Fibroblast of skin of right quadriceps (primary cell): ENCODE measurements at regions not wholly inside any gene's neighbourhood (a gene's known extent, or its start where the extent isn't known, plus 50 kb on each side); places are given as distances from the start of the nearest gene placed in this dataset.

Experiments used
- DNase-seq: peaks from one replicate; pipeline ENCODE4 v3.0.0-alpha.2; 2013

DNA sequence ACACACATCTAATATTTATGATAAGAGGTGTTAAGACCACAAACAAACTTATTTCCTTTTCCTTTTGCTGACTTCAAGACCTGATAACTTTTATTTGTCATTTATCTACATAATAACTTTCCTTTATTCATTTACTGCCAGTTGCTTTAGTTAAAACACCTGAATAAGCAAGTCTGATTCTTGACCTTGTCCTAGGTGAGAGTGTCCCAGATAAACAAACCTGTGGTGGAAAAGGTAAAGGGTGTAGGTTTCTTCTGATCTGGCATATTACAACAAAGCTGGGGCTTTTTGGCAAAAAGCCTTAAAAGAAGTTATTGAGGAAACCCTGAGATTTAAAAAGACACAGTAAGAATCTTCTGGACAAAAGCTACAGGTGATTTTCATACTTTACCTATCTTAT lies 191.5 kb downstream of the ZBBX start:
- no peak for DNase-seq

DNA sequence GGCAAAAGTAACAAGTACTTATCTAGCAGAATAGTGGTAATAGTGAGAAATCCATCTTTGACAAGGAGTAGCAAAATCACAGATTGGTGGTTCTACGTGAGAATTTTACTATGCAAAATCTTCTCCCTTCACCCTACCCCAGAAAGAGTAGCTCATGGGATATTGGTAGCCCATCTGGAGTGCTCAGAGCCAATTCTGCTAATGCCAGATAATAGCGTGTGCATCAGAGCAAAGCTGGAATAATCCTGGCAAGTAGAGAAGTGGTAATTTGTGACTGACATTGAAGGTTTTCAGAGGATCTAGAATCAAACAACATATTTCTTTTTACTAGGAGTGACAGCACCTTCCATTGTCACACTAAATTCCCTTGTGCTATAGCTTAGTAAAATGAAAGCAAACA lies 192.9 kb downstream of the ZBBX start:
- DNase-seq = no peak

DNA sequence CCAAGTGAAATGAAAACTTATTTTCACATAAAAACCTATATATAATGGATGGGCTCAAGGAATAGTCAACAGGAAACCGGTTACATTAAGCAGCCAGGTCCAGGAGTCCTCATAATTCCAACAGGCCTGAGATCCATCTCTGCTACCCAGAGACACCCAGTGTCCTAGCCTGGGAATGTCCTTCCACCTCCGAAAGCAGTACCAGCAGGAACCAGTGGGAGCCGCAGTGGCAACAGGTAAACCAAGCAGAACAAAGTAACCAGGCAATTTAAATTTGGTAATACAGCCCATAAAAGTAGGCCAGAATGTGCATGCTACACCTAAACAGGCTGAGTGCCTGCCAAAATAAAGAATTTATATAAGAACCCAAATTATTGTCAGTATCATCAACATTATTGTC lies 195.6 kb downstream of the ZBBX start:
- no peak for DNase-seq

DNA sequence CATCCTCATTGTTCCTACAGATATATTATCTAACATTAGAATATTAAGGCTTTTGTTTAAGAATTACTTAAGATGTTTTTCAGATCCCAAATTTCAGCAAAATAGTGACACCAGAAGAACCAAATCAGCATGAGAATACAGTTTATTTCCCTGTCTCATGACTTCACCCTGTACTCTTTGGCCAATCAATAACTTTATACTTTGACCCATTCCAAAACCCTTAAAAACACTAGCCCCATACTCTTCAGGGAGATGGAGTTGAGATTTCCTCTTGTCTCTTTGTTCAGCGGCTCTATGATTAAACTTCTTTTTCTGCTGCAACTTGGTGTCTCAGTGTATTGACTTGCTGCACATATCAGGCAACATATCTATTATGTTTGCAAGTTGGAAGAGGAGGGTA lies 207.7 kb downstream of the ZBBX start:
- no peak for DNase-seq

DNA sequence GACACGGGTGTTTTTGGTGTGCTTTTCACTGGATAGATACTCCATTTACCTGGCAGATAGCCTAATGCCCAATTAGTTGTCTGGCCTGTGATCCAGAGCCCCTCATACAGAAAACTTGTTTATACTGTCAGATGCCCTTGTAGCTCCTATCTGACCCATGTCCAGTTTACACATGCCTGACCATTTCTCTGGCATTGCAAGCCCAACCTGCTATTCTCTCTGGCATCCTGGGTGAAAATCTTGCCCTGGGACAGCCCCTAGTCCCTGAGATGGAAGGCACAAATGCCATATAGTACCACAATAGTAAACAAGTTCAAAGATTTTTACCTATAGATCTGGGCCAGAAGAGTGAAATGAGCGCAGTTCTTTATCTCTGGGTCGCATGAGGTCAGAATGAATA lies 212.6 kb downstream of the ZBBX start:
- no peak for DNase-seq

DNA sequence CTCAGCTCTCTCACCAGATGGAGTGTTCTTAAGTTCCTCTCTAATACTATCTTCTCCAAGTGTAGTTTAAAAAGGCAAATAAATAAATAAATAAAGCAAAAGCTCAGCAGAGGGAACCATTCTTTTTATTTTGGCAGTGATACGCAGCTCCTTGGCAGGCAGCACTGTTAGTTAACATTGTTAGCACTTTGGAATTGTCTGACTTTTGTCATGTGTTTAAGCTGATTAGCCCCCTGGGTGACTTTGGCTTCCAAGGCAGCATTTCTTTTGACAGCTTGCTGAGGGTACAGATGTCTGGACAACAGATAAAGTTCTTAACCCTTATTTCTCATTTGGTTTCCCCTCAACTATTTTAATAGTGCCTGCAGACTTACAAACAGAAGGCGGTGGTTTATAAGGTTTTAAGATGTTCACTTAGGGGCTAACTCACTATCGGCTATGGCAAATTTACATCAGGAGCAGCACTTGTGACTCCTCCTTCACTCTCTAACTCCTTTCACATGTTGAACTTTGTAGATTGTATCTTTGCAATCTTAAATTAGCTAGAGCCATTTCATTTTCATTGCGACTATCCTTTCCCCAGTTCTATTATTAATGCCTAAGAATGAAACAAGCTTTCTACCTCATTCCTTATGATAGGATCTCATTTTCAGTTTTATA lies 213.4 kb downstream of the ZBBX start:
- no peak for DNase-seq

DNA sequence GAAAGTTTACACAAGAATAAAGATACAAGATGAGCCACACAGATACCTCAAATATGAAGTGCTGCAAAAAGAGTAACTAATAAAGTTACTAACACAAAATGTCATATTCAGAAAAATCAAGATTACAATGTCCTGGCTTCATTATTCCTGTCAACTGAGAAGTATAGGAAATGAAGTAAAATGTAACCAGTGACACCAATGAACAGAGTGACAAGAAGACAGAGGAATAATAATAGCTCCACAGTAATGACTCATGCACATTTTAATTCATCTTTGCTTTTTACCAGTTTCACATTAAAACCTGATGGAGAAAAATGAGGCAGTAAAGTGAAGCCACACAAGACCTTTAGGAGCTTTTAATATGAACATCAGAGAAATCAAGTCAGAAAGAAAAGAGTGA lies 214.1 kb downstream of the ZBBX start:
- no peak for DNase-seq

DNA sequence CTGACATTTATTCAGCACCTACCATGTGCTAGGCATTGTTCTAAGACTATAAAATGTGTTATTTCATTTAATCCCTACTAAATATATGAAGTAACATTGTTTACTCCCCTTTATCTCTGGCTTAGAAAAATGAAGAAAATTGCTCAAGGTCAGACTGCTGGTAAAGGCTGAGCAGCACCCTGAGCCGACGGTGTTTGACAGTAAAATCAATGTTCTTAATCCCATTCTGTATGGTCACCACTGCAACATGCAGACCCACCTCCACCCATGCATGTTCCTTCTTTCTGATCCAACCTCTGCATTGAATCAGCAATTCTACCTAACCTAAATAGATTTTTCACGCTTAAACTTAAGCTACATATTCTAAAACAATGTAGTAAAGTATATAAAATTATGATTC lies 216.5 kb downstream of the ZBBX start:
- no peak for DNase-seq

DNA sequence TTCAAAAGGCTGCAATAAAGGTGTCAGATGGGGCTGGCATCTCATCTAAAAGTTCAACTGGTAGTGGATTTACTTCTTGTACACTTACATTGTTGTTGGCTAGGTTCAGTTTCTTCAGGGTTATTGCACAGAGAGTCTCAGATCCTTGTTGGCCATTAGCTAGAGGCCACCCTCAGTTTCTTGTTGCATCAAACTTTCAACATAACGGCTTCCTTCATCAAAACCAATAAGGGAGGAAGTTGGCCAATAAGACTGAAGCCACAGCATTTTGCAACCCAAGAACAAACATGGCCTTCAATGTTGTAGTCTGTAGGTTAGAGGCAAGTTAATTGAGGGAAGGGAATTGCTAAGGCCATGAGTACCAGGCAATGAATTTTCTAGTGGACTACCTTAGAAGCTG lies 218.0 kb downstream of the ZBBX start:
- DNase-seq = no peak

DNA sequence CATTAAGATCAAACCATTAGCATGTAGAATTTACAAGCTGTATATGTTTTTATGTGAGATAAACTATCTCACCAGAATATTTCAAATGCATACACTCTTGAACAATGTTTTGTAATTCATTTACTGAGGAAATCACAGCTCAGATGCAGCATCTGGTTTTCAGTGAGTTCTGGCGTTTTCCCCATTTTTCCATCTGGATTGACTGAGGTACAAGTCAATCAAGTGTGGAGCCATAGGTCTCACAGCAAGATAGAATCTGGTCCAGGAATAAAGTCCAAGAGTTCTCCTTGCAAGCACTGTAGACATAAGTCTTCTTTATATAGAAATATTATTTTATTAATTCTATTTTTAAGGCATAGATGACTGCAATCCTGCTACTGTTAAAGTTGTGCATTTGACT lies 219.3 kb downstream of the ZBBX start:
- no peak for DNase-seq

DNA sequence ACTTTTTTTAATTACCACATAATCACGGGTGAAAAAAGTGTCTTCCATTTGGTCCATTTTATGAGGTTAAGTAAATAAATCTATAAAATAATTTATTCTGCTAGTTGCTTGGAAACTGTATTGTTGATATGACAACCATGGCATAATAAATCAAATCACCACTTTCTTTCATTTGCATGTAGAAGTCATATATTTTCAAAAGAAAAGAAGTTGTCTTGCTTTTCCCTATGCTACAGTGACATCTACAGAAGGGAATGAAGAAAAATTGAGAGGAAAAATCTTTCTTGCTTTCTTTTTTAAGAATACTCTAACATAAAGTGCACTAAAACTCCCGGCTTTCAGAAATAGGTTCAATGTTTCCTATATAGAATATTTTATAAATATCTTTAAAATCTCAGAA lies 228.5 kb downstream of the ZBBX start:
- peak; percentile 7 for DNase-seq

DNA sequence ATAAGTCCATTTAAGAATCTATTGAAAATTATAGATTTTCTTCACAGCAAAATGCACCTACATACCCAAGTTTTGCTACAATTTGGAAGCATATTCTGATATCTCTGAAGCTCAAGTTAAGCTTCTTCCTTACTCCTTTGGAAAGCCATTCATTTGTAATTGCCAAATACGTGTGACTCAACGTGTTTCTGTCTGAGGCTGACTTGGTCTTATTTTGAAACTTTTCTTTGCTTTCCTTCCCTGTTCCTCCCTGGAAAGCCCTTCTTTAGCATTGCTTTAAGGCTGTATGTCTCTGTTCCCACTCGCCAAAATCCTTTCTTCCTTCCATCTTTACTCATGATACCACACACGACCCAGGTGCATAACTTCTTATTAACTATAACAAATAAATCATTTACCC lies 232.0 kb downstream of the ZBBX start:
- DNase-seq = no peak

DNA sequence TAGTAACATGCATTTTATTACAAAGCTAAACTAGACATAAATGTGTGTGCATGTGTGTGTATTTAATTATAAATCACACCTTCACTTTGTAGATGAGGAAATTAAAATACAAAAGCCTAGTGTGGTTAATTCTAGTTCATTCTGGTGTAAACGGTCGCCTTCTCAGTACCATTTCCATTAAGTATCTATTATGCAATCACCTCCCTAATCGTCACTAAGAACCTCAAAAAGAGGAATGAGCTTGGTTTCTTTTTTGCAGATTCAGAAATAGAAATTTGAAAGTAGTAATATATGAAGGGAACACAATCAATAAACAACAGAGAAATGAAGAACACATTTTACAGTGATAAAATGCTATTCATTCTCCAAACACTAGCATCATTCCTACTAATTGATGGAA lies 233.2 kb downstream of the ZBBX start:
- no peak for DNase-seq

DNA sequence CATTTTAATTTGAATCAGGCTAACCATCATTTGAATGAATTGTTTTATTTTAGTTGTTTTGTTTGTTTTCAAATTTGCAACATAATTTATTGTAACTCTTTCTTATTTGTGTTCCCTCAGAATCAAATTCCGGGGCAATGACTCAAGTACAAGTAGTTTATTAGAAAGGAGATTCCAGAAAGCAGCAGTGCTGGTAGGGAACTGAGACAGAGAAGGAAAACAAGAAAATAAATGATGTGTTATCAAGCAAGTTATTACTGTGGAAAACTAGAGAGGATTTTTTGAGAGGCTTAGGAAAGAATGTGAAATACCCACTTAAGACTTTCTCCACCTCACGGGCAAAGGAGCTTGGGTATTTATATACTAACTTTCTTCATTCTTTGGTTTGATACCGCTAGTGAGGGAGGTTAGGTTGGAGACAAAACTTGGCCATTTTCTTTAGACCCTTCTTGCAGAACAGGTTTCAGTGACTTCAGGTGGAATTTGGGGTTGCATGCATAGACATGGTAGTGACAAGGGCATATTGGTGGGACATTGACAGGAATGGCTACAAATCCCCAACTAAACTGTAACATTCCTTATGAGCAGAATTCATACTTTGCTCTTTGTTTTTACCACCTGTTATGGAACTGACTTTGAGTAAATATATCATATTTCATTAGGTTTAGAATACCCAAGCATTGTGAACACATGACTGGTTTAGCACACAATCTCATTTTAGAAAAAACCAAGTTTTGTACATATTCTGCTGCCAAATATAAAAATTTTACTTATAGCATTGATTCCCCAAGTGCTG lies 254.3 kb downstream of the ZBBX start:
- DNase-seq = no peak

DNA sequence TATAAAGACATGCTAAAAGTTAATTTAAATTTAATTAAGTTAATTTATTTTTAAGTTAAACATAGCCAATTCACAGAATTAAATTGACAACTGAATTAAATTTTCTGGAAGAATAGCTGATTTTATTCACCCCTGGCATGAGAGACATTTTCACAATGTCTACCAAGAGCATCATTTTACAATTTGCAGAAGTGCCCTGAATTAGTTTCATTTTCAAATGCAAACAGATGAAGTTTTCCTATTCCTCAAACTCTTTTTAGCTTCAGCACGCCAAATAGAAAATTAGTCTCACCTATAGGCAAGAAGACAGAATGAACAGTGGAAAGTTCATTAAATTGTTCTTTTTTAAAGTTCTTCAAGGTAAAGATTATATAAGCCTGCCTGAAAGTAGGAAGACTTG lies 259.3 kb downstream of the ZBBX start:
- no peak for DNase-seq

DNA sequence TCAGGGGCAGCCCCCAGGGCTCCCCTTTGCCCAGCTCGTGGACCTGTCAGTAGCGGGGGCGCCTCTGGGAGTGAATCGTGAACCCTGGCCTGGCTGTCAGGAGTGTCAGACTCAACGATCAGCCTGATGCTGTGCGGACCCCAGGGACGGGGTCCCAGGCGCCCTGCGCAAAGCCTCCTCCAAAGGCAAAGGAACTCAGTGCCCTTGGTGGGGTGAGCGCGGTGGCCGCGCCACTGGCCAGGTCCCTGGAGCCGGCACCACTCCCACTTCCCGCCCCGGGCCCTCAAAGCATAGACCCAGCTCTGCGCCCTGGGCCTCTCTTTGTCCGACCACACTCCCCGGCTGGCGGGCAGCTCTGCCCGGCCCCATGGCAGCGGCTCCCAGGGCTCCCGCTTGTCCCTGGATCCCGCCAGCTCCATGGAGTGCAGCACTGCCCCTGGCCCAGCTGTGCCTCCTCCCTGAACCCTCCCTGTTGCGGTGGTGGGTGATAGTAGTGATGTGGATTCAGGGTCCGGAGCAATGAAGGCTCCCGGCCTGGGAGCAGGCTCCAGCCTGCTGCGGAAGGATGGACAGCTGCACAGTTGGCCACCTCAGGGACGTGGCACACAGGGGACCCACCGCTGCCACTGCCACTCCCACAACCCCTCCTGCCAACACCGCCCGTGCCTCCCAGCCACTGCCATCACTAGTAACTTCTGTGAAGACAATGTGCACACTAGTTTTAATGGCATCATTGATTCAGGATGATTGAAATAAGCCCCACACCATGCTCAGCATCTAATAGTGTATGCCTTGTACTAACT lies 263.8 kb downstream of the ZBBX start:
- DNase-seq = no peak

DNA sequence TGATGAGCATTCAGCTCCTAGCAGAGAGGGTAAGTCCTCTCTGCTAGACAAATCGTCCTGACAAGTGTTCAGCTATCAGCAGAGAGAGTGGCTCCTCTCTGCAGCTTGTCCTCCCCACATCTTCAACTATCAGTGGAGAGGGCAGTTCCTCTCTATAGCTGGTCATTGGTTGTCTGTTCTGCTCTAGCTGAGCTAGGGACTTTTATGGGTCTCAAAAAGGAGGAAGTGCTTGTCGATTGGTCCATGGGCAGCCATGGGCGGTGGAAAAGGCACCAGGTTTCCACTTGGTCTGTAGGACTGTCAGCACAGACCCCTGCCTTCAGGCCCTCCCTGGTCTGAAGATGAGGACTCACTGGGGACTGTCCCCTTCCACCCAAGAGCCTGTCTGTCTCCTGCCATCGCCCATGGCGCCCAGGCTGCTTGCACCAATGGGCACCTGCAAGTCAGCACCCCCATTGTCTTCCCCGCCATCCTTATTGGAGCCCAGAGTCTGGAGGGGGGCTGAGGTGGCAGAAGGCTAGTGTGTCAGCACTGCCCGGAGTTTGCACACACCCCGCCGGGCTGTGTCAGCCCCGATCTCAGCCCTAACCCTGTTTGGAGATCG lies 264.7 kb downstream of the ZBBX start:
- DNase-seq = no peak

DNA sequence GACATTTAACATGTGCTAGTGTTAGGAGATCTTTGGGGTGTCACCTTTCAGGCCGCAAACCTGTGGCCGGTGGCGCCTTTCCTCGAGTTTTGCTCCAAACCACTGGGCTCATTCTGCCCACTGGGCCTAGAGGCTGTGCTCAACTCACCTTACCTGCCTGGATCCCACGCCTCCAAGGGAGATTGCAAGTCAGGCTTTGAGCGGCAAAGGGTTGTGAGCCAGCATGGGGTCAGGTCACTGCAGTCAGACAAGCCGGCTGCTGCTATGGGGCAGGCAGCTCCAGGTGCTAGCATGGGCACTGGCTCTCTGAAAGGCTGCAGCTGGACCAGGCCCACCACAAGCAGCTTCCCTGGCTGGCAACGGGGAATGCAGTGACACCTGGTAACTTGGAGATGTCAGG lies 265.5 kb downstream of the ZBBX start:
- no peak for DNase-seq

DNA sequence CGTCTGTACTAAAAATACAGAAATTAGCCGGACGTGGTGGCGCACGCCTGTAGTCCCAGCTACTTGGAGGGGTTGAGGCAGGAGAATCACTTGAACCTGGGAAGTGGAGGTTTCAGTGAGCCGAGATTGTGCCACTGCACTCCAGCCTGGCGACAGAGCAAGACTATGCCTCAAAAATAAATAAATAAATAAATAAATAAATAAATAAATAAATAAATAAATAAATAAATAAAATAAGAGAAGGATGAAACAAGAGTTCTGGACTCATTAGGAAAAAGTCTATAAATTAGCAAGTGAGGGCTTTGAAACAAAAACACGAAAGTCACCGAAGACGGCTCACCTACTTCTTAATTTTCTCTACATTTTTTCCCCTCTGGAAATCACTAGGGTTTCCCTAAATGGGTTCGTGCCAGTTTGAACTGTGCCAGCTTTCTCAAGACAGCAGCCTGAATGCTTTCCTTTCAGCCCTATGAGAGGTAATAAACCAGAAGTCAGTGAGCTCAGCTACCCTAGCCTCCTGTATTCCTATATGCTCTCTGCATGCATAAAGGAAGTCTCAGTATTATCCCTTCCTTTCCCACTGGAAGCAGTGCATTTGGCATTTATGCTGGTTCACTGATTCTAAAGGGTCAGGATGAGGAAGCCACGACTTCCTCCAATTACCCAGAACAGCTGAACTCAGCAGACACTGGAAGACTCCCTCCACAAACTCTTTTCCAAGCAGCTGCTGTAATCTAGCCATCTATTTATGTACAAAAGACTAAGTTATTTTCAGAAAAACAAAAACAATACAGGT lies 266.9 kb downstream of the ZBBX start:
- DNase-seq = no peak

DNA sequence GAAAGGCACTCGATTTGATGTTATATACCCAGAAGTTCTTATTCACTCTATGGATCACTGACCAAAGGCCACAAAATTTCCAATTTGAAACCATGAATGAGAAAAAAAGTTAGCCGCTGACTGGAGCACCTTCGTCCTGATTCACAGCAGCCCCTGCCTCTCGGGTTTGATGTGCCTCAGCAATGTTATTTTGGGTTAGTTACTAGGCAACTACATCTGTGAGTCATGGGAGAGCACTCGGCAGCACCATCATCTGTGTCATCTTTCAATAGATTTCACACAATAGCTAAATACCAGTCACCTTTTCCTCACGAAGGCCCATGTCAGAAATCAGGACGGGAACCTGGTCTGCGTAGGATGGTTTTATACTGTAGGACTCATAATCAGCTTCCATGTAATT lies 269.2 kb downstream of the ZBBX start:
- DNase-seq = peak; percentile 63

DNA sequence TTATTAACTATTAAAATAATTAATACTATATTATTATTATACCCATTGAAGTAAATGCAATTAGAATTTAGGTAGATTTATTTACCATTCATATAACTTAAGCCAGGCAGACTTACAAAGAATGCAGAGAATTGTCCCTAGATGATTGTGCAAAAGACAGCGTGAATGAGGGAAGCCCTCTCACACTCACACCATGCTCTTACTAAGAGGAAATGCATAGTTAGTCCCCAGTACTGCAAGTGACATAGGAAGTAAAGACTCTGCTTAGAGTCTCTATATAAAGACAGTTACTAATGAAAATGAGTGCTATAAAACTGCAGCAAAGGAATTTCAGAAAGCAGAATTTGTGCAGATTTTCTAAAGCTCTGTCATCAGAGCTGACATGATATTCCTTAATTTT lies 270.4 kb downstream of the ZBBX start:
- no peak for DNase-seq

DNA sequence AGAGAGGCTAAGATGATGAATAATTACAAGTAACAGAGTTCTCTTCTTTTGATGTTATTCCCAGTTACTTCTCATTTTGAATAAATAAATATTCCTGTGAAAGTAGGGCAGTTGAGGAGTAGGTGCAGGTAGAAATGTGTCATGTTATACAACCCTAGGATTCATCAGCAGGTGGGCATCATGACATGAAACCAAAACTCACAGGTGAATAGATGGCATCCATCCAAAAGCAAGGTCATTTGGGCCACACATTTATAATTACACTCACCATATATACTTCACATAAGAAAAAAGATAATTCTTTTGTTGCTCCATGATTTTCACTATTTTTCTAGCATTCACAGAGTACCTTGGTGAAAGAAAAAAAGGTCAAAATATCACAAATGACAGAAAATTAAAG lies 273.6 kb downstream of the ZBBX start:
- DNase-seq = no peak

DNA sequence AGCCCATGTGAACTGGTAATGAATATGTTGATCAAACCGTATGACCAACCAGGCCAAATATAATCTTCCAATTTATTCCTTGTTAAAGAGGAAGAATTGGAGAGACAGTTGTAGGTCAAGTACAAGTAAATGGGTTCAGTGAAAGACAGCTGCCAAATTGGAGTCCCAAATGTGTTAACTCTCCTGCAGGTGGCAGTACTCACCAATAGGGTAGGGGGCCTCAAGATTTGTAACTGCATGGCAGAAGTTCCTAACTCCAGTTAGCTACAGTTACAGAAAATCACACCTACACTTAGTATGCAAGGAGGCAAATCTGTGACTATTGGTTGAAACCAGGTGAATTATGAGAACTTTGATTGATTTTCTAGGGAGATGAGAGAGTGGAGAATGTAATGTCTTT lies 278.0 kb downstream of the ZBBX start:
- no peak for DNase-seq
